GM12878 (cell line): ENCODE measurements at regions not wholly inside any gene's neighbourhood (a gene's known extent, or its start where the extent isn't known, plus 50 kb on each side); places are given as distances from the start of the nearest gene placed in this dataset.

Experiments used
- ATAC-seq: fragments of 200-7000 bp; cut with Tn5 transposase; 3 replicates; pipeline ENCODE4 v1.9.1; 2020; ENCODE audit warnings: mild to moderate bottlenecking, moderate library complexity
- BruUV-seq: library from RNA; stranded (reverse); fragments of 400-500 nt; replicated peaks from 2 replicates; lab custom pipeline; 2021; lab: Mats Ljungman, UMichigan
- CTCF ChIA-PET: fragments of 300-600 bp; sonication (Branson Sonifier 250); formaldehyde crosslinking; extraction: SDS; loops from one replicate; lab custom pipeline; 2021; ENCODE audit warnings: inconsistent platforms; lab: Yijun Ruan, JAX
- POLR2A ChIA-PET: fragments of 350-600 bp; formaldehyde crosslinking; extraction: SDS; loops from one replicate; lab custom pipeline; 2021; ENCODE audit warnings: inconsistent platforms; lab: Charles Lee
- RAD21 ChIA-PET: fragments of 300-600 bp; sonication (Branson Sonifier 250); formaldehyde crosslinking; loops from one replicate; lab custom pipeline; 2023; ENCODE audit warnings: antibody characterized with exemption; ENCODE audit not compliant: unreplicated experiment; lab: Charles Lee
- SMC1A ChIA-PET: fragments of 300-600 bp; sonication (Branson Sonifier 250); formaldehyde crosslinking; loops from one replicate; lab custom pipeline; 2023; ENCODE audit not compliant: unreplicated experiment, uncharacterized antibody; lab: Charles Lee
- DNase-seq: peaks from one replicate; pipeline ENCODE4 v3.0.0-alpha.2; 2011; ENCODE audit warnings: low read depth, low spot score
- FAIRE-seq: peaks from 3 replicates; lab custom pipeline; 2011; peaks lifted over from hg19 to GRCh38; lab: Jason Lieb, UNC
- H2AFZ ChIP-seq: 2 replicates; pipeline ENCODE4 v1.6.0; 2011; ENCODE audit warnings: low read depth, low read length, control low read depth; ENCODE audit not compliant: control insufficient read depth
- H3K27ac ChIP-seq: 2 replicates; pipeline ENCODE4 v1.5.1; 2011; ENCODE audit warnings: control low read depth; ENCODE audit not compliant: control insufficient read depth, insufficient read depth
- H3K27me3 ChIP-seq, 2 experiments: replicated peaks in 1 of 2; 2 replicates each; pipeline versions ENCODE4 v1.6.0 to v1.6.1; 2011; ENCODE audit warnings: low read length in 1 of 2; ENCODE audit not compliant: control insufficient read depth in 2 of 2, insufficient read depth in 2 of 2
- H3K36me3 ChIP-seq, 2 experiments: 2 replicates each; pipeline ENCODE4 v1.5.1; 2011; ENCODE audit warnings: low read length in 1 of 2; ENCODE audit not compliant: control insufficient read depth in 2 of 2, insufficient read depth in 2 of 2
- H3K4me1 ChIP-seq: 2 replicates; pipeline ENCODE4 v1.6.1; 2011; ENCODE audit warnings: mild to moderate bottlenecking, low read length, moderate library complexity, mixed read lengths; ENCODE audit not compliant: control insufficient read depth, insufficient read depth
- H3K4me2 ChIP-seq: 2 replicates; pipeline ENCODE4 v1.6.0; 2011; ENCODE audit warnings: control low read depth; ENCODE audit not compliant: control insufficient read depth, insufficient read depth
- H3K4me3 ChIP-seq: fragments of 200-600 bp; sonication (generic); 2 replicates; pipeline ENCODE4 v1.5.1; 2016
- H3K79me2 ChIP-seq: 2 replicates; pipeline ENCODE4 v1.6.0; 2011; ENCODE audit warnings: low read length; ENCODE audit not compliant: control insufficient read depth, insufficient read depth
- H3K9ac ChIP-seq: 2 replicates; pipeline ENCODE4 v1.8.0; 2011; ENCODE audit warnings: low read length, control low read depth, mixed read lengths; ENCODE audit not compliant: control insufficient read depth, insufficient read depth
- H3K9me3 ChIP-seq: replicated peaks from 3 replicates; pipeline ENCODE4 v1.5.1; 2011; ENCODE audit warnings: mild to moderate bottlenecking, low read length; ENCODE audit not compliant: control insufficient read depth, insufficient read depth
- H4K20me1 ChIP-seq: 2 replicates; pipeline ENCODE4 v1.6.0; 2011; ENCODE audit not compliant: control insufficient read depth, insufficient read depth
- BCL11A ChIP-seq: IDR thresholded peaks from 2 replicates; pipeline ENCODE4 v1.6.1; 2011; ENCODE audit warnings: low read depth, low read length
- BHLHE40 ChIP-seq, 2 experiments: fragments of 450-650 bp in 1 of 2; IDR thresholded peaks; 2 replicates each; pipeline ENCODE4 v1.6.1; 2011 to 2017; ENCODE audit warnings: low read depth in 2 of 2, borderline replicate concordance in 1 of 2, improper control_type of control experiment in 1 of 2, low read length in 1 of 2, mild to moderate bottlenecking in 1 of 2
- CREM ChIP-seq: IDR thresholded peaks from 2 replicates; pipeline ENCODE4 v1.6.1; 2014; ENCODE audit warnings: antibody characterized with exemption, low read depth
- KAT2A ChIP-seq: conservative IDR thresholded peaks from 2 replicates; pipeline ENCODE4 v1.6.1; 2011; ENCODE audit warnings: low read depth, low read length; ENCODE audit not compliant: control insufficient read depth
- KLF5 ChIP-seq: fragments of 450-650 bp; IDR thresholded peaks from 2 replicates; pipeline ENCODE4 v1.6.1; 2014; ENCODE audit warnings: mild to moderate bottlenecking; ENCODE audit not compliant: partially characterized antibody
- MEF2A ChIP-seq: IDR thresholded peaks from 2 replicates; pipeline ENCODE4 v1.6.1; 2011; ENCODE audit warnings: low read depth, mild to moderate bottlenecking, low read length, moderate library complexity; ENCODE audit not compliant: insufficient read depth
- MYB ChIP-seq: fragments of 150-350 bp; IDR thresholded peaks from 2 replicates; pipeline ENCODE4 v1.6.1; 2014; ENCODE audit warnings: mild to moderate bottlenecking, low read depth, low read length, borderline replicate concordance
- NR2C2 ChIP-seq: IDR thresholded peaks from 2 replicates; pipeline ENCODE4 v1.6.1; 2011; ENCODE audit warnings: borderline replicate concordance, low read depth; ENCODE audit not compliant: control insufficient read depth, insufficient read length
- PML ChIP-seq: IDR thresholded peaks from 2 replicates; pipeline ENCODE4 v1.6.1; 2012; ENCODE audit warnings: low read length, inconsistent platforms
- RCOR1 ChIP-seq: conservative IDR thresholded peaks from 2 replicates; pipeline ENCODE4 v1.6.1; 2012; ENCODE audit warnings: low read depth, low read length, improper control_type of control experiment
- RELA ChIP-seq: fragments of 450-650 bp; IDR thresholded peaks from 2 replicates; pipeline ENCODE4 v1.8.0; 2014; ENCODE audit warnings: borderline replicate concordance; ENCODE audit not compliant: partially characterized antibody
- STAT1 ChIP-seq: fragments of 450-650 bp; conservative IDR thresholded peaks from 2 replicates; pipeline ENCODE4 v1.6.1; 2014; ENCODE audit warnings: antibody characterized with exemption, mild to moderate bottlenecking
- TARDBP ChIP-seq: IDR thresholded peaks from 2 replicates; pipeline ENCODE4 v1.6.1; 2016; ENCODE audit warnings: borderline replicate concordance
- ZBTB40 ChIP-seq: fragments of 450-650 bp; IDR thresholded peaks from 2 replicates; pipeline ENCODE4 v1.6.1; 2016; ENCODE audit warnings: mild to moderate bottlenecking, moderate library complexity, borderline replicate concordance
- in situ Hi-C: fragments of 300-500 bp; cut with MboI; formaldehyde crosslinking; loops from 9 replicates; pipeline ENCODE4 v1.14.3; 2018; ENCODE audit warnings: mixed read lengths
- intact Hi-C: fragments of 100-400 bp; cut with micrococcal nuclease; formaldehyde crosslinking; loops from one replicate; pipeline ENCODE4 v1.14.2; 2022; ENCODE audit not compliant: unreplicated experiment
- TF ChIP-seq, protein P1 (sequence below): fragments of 450-650 bp; formaldehyde crosslinking; IDR thresholded peaks from 2 replicates; pipeline ENCODE4 v1.5.0; 2022; ENCODE audit warnings: mild to moderate bottlenecking, missing genetic modification characterization
- TF ChIP-seq, protein P2 (sequence below): fragments of 150-350 bp; IDR thresholded peaks from 2 replicates; pipeline ENCODE4 v1.6.1; 2014; ENCODE audit warnings: mild to moderate bottlenecking, low read depth, low read length

DNA sequence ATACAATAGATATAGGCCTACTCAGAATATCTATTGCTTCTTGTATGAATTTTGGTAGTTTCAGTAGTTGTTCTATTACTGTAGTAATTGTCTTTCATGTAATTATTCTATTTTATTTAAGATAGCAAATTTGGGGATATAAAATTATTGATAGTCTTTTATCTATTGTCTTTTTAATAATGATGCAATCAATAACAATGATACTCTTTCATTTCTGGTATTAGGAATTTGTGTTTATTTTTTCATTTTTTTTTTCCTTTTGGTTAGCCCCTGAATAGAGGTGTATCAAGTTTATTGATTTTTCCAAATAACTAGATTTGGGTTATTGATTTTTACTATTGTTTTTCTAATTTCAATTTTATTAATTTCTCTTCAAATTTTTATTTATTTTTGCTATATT is 1503.7 kb downstream of the REEP3 start:
- no peaks in the 10 kb centered on the region for H3K27me3 ChIP-seq
- ChIA-PET SMC1A (no interaction called here), CTCF (no interaction called here), POLR2A (no interaction called here), RAD21 (no interaction called here)
- no peaks in the 10 kb centered on the region for H4K20me1 ChIP-seq
- no peak overlapping the region for H3K4me2 ChIP-seq
- no peak overlapping the region for H2AFZ ChIP-seq
- H3K9me3 ChIP-seq, result no peaks in the 10 kb centered on the region
- no peak for FAIRE-seq
- no peak overlapping the region for H3K4me3 ChIP-seq
- no peaks in the 10 kb centered on the region for H3K79me2 ChIP-seq
- ATAC-seq, result no peak
- H3K4me1 ChIP-seq, result no peaks in the 10 kb centered on the region
- in situ Hi-C loops (no loop called here), intact Hi-C loops (no loop called here)
- H3K36me3 ChIP-seq, result no peaks in the 10 kb centered on the region
- H3K9ac ChIP-seq, result no peak overlapping the region
- no TSS peak for BruUV-seq
- no peak overlapping the region for H3K27ac ChIP-seq
- DNase-seq, result no peak
- TF ChIP-seq PML (no peak), MYB (no peak), BHLHE40 (IDR thresholded peaks at IDR 0.05; ENCODE audit: borderline replicate concordance in 1 of 2, low read depth in 2 of 2, low read length in 1 of 2) (no peak), ZBTB40 (no peak), STAT1 (no peak), TARDBP (no peak), CREM (no peak), NR2C2 (no peak), BCL11A (no peak), MEF2A (no peak), KLF5 (no peak), RCOR1 (no peak), RELA (no peak), KAT2A (no peak)
- TF ChIP-seq, protein P1, sequence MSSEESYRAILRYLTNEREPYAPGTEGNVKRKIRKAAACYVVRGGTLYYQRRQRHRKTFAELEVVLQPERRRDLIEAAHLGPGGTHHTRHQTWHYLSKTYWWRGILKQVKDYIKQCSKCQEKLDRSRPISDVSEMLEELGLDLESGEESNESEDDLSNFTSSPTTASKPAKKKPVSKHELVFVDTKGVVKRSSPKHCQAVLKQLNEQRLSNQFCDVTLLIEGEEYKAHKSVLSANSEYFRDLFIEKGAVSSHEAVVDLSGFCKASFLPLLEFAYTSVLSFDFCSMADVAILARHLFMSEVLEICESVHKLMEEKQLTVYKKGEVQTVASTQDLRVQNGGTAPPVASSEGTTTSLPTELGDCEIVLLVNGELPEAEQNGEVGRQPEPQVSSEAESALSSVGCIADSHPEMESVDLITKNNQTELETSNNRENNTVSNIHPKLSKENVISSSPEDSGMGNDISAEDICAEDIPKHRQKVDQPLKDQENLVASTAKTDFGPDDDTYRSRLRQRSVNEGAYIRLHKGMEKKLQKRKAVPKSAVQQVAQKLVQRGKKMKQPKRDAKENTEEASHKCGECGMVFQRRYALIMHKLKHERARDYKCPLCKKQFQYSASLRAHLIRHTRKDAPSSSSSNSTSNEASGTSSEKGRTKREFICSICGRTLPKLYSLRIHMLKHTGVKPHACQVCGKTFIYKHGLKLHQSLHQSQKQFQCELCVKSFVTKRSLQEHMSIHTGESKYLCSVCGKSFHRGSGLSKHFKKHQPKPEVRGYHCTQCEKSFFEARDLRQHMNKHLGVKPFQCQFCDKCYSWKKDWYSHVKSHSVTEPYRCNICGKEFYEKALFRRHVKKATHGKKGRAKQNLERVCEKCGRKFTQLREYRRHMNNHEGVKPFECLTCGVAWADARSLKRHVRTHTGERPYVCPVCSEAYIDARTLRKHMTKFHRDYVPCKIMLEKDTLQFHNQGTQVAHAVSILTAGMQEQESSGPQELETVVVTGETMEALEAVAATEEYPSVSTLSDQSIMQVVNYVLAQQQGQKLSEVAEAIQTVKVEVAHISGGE (CRISPR knock-in tag), result no peak
- TF ChIP-seq, protein P2, sequence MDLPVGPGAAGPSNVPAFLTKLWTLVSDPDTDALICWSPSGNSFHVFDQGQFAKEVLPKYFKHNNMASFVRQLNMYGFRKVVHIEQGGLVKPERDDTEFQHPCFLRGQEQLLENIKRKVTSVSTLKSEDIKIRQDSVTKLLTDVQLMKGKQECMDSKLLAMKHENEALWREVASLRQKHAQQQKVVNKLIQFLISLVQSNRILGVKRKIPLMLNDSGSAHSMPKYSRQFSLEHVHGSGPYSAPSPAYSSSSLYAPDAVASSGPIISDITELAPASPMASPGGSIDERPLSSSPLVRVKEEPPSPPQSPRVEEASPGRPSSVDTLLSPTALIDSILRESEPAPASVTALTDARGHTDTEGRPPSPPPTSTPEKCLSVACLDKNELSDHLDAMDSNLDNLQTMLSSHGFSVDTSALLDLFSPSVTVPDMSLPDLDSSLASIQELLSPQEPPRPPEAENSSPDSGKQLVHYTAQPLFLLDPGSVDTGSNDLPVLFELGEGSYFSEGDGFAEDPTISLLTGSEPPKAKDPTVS, result no peak
